Mucosa of descending colon (tissue), 3 donors: ENCODE measurements at regions not wholly inside any gene's neighbourhood (a gene's known extent, or its start where the extent isn't known, plus 50 kb on each side); places are given as distances from the start of the nearest gene placed in this dataset.

Experiments used
- ATAC-seq: fragments of 200-7000 bp; cut with Tn5 transposase; one replicate; pipeline ENCODE4 v1.9.1; 2020; ENCODE audit warnings: mild to moderate bottlenecking, moderate library complexity
- DNase-seq, 3 donors: peaks; one replicate each; pipeline ENCODE4 v3.0.0-alpha.2; 2020
- H3K36me3 ChIP-seq: fragments of 200-600 bp; one replicate; pipeline ENCODE4 v1.8.0; 2021; ENCODE audit warnings: low read depth, mild to moderate bottlenecking
- H3K4me1 ChIP-seq: fragments of 200-600 bp; one replicate; pipeline ENCODE4 v1.8.0; 2021; ENCODE audit warnings: low read depth, mild to moderate bottlenecking
- H3K4me3 ChIP-seq: fragments of 200-600 bp; one replicate; pipeline ENCODE4 v1.8.0; 2021; ENCODE audit warnings: mild to moderate bottlenecking
- H3K9me3 ChIP-seq: fragments of 200-600 bp; one replicate; pipeline ENCODE4 v1.8.0; 2021; ENCODE audit warnings: mild to moderate bottlenecking
- intact Hi-C, 2 donors: fragments of 100-400 bp; cut with DNase I in 1 of 2; cut with micrococcal nuclease in 1 of 2; formaldehyde crosslinking; loops; one replicate each; pipeline versions ENCODE4 v1.11.0 to v1.11.1; 2022; cut with DNase I, micrococcal nuclease
- TF ChIP-seq, protein P1 (sequence below): fragments of 200-600 bp; IDR thresholded peaks from one replicate; pipeline ENCODE4 v1.8.0; 2022; ENCODE audit warnings: antibody characterized with exemption, mild to moderate bottlenecking
- donor health status: DM: no; HTN: no; CAD: no; lungs with moderate emphysema.
- donor health status: DM: no; HTN: no; CAD: no.
- donor health status: DM: no; HTN: yes; CAD: no.

DNA sequence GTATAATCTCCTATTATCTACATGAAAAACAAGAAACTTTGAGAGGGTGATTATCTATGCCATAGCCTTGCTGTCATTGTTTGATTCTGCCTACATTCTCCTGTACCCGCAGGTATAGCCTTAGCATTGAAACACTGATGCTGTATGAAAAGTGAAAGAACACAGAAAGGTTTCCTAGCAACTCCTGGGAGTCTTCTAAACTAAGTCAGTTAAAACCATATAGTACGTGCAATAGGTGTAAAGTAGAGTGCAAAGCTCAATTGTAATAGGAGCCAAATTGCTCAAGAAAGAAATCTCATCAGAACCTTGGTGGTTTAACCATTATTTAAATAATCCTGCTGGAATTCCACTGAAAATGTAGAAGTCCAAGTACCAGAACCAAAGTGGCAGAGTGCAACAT, 489.7 kb downstream of the PCDH10 start:
- ATAC-seq (no peak), DNase-seq (no peak)
- TF ChIP-seq, protein P1, sequence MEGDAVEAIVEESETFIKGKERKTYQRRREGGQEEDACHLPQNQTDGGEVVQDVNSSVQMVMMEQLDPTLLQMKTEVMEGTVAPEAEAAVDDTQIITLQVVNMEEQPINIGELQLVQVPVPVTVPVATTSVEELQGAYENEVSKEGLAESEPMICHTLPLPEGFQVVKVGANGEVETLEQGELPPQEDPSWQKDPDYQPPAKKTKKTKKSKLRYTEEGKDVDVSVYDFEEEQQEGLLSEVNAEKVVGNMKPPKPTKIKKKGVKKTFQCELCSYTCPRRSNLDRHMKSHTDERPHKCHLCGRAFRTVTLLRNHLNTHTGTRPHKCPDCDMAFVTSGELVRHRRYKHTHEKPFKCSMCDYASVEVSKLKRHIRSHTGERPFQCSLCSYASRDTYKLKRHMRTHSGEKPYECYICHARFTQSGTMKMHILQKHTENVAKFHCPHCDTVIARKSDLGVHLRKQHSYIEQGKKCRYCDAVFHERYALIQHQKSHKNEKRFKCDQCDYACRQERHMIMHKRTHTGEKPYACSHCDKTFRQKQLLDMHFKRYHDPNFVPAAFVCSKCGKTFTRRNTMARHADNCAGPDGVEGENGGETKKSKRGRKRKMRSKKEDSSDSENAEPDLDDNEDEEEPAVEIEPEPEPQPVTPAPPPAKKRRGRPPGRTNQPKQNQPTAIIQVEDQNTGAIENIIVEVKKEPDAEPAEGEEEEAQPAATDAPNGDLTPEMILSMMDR: no peak
- Histone ChIP-seq H3K9me3 (no peaks in the 10 kb centered on the region), H3K4me3 (no peak overlapping the region), H3K4me1 (no peaks in the 10 kb centered on the region), H3K36me3 (no peaks in the 10 kb centered on the region)
- intact Hi-C loops: no loop called here

DNA sequence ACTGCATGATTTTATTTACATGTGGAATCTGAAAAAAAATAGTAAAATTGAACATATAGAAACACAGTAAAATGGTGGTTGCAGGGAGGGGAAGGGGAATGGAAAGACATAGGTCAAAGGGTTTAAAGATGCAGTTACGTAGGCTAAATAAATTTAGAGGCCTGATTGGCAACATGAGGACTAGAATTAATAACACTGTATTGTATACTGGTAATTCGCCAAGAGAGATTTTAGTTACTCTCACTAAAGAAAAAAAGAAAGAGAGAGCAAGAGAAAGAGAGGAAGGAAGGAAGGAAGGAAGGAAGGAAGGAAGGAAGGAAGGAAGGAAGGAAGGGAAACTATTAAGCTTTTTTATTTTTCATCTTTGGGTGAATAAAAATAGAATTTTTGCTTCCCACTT, 488.1 kb downstream of the PCDH10 start:
- DNase-seq (no peak), ATAC-seq (no peak)
- H3K4me1 ChIP-seq: no peaks in the 10 kb centered on the region
- intact Hi-C loops: no loop called here
- H3K36me3 ChIP-seq: no peaks in the 10 kb centered on the region
- no peaks in the 10 kb centered on the region for H3K9me3 ChIP-seq
- TF ChIP-seq, protein P1: no peak
- H3K4me3 ChIP-seq: no peak overlapping the region

DNA sequence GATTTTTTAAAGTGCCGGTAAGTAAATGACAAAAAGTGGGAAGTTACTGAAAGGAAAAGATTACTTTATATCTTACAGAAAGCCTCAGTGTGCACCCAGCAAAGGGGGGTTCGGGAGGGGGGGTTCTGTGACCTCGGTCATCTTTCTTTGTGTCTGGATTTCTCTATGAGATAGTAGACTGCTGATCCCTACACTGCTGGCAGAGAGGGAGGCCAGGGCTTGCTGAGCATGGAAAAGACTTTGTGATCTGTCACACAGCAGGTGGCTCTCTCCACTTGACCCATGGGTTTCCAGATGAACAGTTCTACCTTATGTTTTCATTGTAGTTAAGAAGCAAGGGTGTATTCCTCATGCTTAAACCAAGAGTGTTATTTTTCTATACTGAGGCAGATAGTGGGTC, 475.6 kb downstream of the PCDH10 start:
- intact Hi-C loops: no loop called here
- TF ChIP-seq, protein P1: no peak
- Histone ChIP-seq H3K4me3 (no peak overlapping the region), H3K9me3 (no peaks in the 10 kb centered on the region), H3K4me1 (no peaks in the 10 kb centered on the region), H3K36me3 (no peaks in the 10 kb centered on the region)
- no peak for DNase-seq
- ATAC-seq: no peak

DNA sequence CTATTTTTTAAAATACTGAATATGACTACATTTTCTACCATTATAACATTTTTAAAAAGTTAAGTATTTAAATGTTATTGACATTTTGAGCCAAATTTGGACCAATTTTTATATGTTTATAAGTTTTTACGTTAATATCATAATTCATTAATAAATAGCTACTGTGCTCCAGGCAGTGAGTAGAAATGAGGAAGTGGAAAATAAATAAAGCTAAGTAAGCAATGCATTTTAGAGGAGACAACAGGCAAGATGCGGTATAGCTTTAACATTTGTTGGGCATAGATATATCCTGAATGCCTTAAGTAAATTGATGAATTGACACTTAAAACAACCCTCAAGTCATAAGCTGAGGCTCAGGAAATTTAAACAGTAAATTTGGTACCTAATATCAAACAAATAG, 474.8 kb downstream of the PCDH10 start:
- Histone ChIP-seq H3K4me1 (no peaks in the 10 kb centered on the region), H3K4me3 (no peak overlapping the region), H3K36me3 (no peaks in the 10 kb centered on the region), H3K9me3 (no peaks in the 10 kb centered on the region)
- TF ChIP-seq, protein P1: no peak
- no peak for ATAC-seq
- intact Hi-C loops: no loop called here
- DNase-seq: no peak

DNA sequence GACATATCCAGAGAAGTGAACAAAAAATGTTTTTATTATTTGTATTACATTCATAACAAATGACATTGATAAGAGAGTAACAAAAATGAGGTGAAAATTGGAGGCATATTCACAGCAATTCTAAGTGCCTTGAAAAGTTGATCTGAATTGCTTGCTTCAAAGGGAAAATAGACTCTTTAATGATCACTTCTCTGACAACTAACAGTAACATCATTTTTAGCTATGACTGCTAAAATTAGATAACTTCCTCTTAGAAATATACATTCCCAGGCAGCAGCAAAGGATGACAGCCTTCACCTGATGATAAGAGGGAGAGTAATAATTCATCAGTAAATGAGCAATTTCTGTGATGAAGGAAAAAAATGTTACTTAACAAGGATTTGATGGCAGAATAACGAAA, 472.5 kb downstream of the PCDH10 start:
- Histone ChIP-seq H3K4me3 (no peak overlapping the region), H3K9me3 (no peaks in the 10 kb centered on the region), H3K36me3 (no peaks in the 10 kb centered on the region), H3K4me1 (no peaks in the 10 kb centered on the region)
- TF ChIP-seq, protein P1: no peak
- DNase-seq (no peak), ATAC-seq (no peak)
- intact Hi-C loops: no loop called here

DNA sequence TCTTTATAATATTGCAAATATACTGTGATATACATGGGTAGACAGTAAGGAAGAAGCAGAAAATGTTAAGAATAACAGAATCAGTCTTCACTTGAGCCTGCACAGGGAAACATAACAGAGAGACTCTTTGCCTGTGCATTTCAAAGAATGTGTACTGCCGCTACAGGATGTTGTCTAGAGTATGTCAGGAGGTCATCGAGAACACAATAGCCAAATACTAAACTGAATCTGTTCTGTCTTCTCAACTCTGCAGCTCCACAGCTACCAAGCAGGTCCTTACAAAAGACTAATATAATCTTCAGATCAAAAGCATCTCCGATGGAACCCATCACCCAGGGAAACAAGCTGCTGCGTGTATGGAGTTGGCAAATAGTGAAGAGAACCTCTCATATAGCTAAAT, 471.5 kb downstream of the PCDH10 start:
- no peak for ATAC-seq
- H3K9me3 ChIP-seq: no peaks in the 10 kb centered on the region
- intact Hi-C loops: no loop called here

More for the DNA sequence above, 471.5 kb downstream of the PCDH10 start:
- TF ChIP-seq, protein P1: no peak
- H3K36me3 ChIP-seq: no peaks in the 10 kb centered on the region
- no peak for DNase-seq
- H3K4me1 ChIP-seq: no peaks in the 10 kb centered on the region
- H3K4me3 ChIP-seq: no peak overlapping the region
